ENCODE measurements at regions not wholly inside any gene's neighbourhood (a gene's known extent, or its start where the extent isn't known, plus 50 kb on each side); places are given as distances from the start of the nearest gene placed in this dataset.

DNA sequence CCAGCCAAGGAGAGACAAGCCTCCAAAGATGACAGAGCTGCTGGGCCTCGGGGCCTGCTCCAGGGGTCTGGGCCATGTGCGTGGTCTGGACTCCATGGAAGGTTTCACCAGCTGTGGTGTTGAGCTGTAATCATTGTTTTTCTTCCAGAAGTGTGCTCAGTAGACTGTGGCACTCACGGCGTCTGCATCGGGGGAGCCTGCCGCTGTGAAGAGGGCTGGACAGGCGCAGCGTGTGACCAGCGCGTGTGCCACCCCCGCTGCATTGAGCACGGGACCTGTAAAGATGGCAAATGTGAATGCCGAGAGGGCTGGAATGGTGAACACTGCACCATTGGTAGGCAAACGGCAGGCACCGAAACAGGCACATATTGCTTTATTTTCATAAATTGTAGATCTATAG lies 164.8 kb upstream of the WWC1 start:
- DNase-seq (ENCODE audit: low spot score): no peak
- no peak overlapping the region for H3K4me2 ChIP-seq
- no peaks in the 10 kb centered on the region for H3K36me3 ChIP-seq (replicated peaks; ENCODE audit: insufficient read depth, low read depth)
- no peak overlapping the region for H2AFZ ChIP-seq
- H3K9me2 ChIP-seq (replicated peaks; ENCODE audit: insufficient read depth): no peaks in the 10 kb centered on the region
- no peak for TF ChIP-seq EZH2 (IDR thresholded peaks at IDR 0.05; ENCODE audit: borderline replicate concordance)
- TF ChIP-seq, protein P1, sequence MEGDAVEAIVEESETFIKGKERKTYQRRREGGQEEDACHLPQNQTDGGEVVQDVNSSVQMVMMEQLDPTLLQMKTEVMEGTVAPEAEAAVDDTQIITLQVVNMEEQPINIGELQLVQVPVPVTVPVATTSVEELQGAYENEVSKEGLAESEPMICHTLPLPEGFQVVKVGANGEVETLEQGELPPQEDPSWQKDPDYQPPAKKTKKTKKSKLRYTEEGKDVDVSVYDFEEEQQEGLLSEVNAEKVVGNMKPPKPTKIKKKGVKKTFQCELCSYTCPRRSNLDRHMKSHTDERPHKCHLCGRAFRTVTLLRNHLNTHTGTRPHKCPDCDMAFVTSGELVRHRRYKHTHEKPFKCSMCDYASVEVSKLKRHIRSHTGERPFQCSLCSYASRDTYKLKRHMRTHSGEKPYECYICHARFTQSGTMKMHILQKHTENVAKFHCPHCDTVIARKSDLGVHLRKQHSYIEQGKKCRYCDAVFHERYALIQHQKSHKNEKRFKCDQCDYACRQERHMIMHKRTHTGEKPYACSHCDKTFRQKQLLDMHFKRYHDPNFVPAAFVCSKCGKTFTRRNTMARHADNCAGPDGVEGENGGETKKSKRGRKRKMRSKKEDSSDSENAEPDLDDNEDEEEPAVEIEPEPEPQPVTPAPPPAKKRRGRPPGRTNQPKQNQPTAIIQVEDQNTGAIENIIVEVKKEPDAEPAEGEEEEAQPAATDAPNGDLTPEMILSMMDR (IDR thresholded peaks at IDR 0.05; ENCODE audit: poor library complexity): no peak
- TF ChIP-seq EZH2phosphoT487 (IDR thresholded peaks at IDR 0.05; ENCODE audit: low read depth, severe bottlenecking, unreplicated experiment): no peak
- no peaks in the 10 kb centered on the region for H3K27me3 ChIP-seq
- H3K9me3 ChIP-seq (ENCODE audit: low read depth): no peaks in the 10 kb centered on the region
- no peak overlapping the region for H3K27ac ChIP-seq
- no peaks in the 10 kb centered on the region for H3K79me2 ChIP-seq
- no peak overlapping the region for H3K4me3 ChIP-seq
- no peaks in the 10 kb centered on the region for H4K20me1 ChIP-seq (ENCODE audit: insufficient read depth, poor library complexity, severe bottlenecking)
- H3K4me1 ChIP-seq (ENCODE audit: insufficient read depth): no peaks in the 10 kb centered on the region
- 98% methylated on average over 15 of the region's 15 CpGs for WGBS (ENCODE audit: low lambda C conversion rate, missing lambda C conversion rate)

DNA sequence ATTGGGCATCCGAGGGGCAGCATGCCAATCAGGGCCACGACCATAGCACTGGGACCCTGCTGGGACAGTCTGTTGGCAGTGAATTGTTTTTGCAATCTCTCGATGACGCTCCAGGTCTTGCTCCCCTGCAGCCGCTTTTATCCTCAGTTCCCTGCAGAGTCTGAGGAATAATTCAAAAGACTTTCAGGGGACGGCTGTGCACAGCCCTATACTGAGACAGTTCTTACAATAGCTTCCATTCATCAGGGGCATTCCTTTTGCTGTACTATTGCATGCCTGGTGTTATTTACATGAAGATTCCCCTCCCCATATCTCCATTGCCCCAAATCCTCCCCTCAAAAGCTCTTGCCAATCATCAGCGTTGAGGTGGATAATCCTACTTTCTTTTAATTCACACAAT lies 163.3 kb upstream of the WWC1 start:
- Histone ChIP-seq H4K20me1 (ENCODE audit: insufficient read depth, poor library complexity, severe bottlenecking) (no peaks in the 10 kb centered on the region), H3K9me3 (ENCODE audit: low read depth) (no peaks in the 10 kb centered on the region), H3K79me2 (no peaks in the 10 kb centered on the region), H3K27me3 (no peaks in the 10 kb centered on the region), H3K4me2 (no peak overlapping the region), H2AFZ (no peak overlapping the region), H3K36me3 (replicated peaks; ENCODE audit: insufficient read depth, low read depth) (no peaks in the 10 kb centered on the region), H3K4me3 (no peak overlapping the region), H3K27ac (no peak overlapping the region), H3K9me2 (replicated peaks; ENCODE audit: insufficient read depth) (no peaks in the 10 kb centered on the region), H3K4me1 (ENCODE audit: insufficient read depth) (no peaks in the 10 kb centered on the region)
- TF ChIP-seq EZH2 (IDR thresholded peaks at IDR 0.05; ENCODE audit: borderline replicate concordance) (no peak), EZH2phosphoT487 (IDR thresholded peaks at IDR 0.05; ENCODE audit: low read depth, severe bottlenecking, unreplicated experiment) (no peak)
- TF ChIP-seq, protein P1 (IDR thresholded peaks at IDR 0.05; ENCODE audit: poor library complexity): no peak
- 80% methylated on average over 7 of the region's 7 CpGs for WGBS (ENCODE audit: low lambda C conversion rate, missing lambda C conversion rate)
- DNase-seq (ENCODE audit: low spot score): no peak

DNA sequence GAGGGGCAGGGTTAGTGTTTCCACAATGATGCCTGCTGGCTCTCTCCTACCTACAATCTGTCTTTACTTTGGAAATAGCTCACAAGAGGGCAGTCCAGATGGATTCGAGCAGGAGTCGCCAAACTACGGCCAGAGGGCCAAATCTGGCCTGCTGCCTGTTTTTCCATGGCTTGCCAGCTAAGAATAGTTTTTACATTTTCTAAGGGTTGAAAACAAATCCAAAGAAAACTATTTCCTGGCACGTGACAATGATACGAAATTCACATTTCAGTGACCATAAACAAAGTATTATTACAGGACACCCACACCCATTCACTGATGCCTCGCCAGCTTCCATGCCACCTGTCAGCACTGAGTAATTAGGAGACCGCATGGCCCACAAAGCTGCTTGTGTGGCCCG lies 162.9 kb upstream of the WWC1 start:
- H3K4me2 ChIP-seq: no peak overlapping the region
- no peak overlapping the region for H3K4me3 ChIP-seq
- no peak for DNase-seq (ENCODE audit: low spot score)
- no peaks in the 10 kb centered on the region for H3K9me2 ChIP-seq (replicated peaks; ENCODE audit: insufficient read depth)
- WGBS (ENCODE audit: low lambda C conversion rate, missing lambda C conversion rate): 71% methylated on average over 8 of the region's 8 CpGs
- no peak overlapping the region for H2AFZ ChIP-seq
- no peaks in the 10 kb centered on the region for H3K9me3 ChIP-seq (ENCODE audit: low read depth)
- TF ChIP-seq EZH2 (IDR thresholded peaks at IDR 0.05; ENCODE audit: borderline replicate concordance) (no peak), EZH2phosphoT487 (IDR thresholded peaks at IDR 0.05; ENCODE audit: low read depth, severe bottlenecking, unreplicated experiment) (no peak)
- TF ChIP-seq, protein P1 (IDR thresholded peaks at IDR 0.05; ENCODE audit: poor library complexity): no peak
- H4K20me1 ChIP-seq (ENCODE audit: insufficient read depth, poor library complexity, severe bottlenecking): no peaks in the 10 kb centered on the region
- H3K27ac ChIP-seq: no peak overlapping the region
- H3K36me3 ChIP-seq (replicated peaks; ENCODE audit: insufficient read depth, low read depth): no peaks in the 10 kb centered on the region
- H3K27me3 ChIP-seq: no peaks in the 10 kb centered on the region
- no peaks in the 10 kb centered on the region for H3K79me2 ChIP-seq
- no peaks in the 10 kb centered on the region for H3K4me1 ChIP-seq (ENCODE audit: insufficient read depth)

DNA sequence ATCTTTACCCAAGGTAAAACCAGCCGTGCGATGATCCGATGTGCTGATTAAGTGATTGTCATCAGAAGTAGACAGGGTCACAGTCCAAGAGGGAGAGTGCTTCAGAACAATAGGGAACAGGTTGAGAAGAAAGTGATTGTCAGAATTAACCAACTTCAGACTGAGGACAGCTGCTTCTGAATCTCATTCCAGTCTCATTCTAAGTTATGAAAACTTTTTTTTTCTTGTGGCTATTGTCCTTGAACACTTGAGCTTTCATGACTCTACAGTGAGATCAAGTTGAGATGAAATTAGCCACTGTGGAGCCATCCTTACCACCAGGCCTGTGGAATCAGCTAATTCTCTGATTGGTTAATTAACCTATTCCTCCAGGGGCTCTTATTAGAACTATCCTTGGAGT lies 159.9 kb upstream of the WWC1 start:
- no peaks in the 10 kb centered on the region for H3K36me3 ChIP-seq (replicated peaks; ENCODE audit: insufficient read depth, low read depth)

More for the DNA sequence above, 159.9 kb upstream of the WWC1 start:
- DNase-seq (ENCODE audit: low spot score): no peak
- Histone ChIP-seq H3K27me3 (no peaks in the 10 kb centered on the region), H3K9me2 (replicated peaks; ENCODE audit: insufficient read depth) (no peaks in the 10 kb centered on the region), H3K9me3 (ENCODE audit: low read depth) (no peaks in the 10 kb centered on the region), H3K4me3 (no peak overlapping the region), H2AFZ (no peak overlapping the region), H3K4me1 (ENCODE audit: insufficient read depth) (peaks cover 6% of the 10 kb centered on the region), H3K4me2 (no peak overlapping the region), H4K20me1 (ENCODE audit: insufficient read depth, poor library complexity, severe bottlenecking) (no peaks in the 10 kb centered on the region), H3K79me2 (no peaks in the 10 kb centered on the region), H3K27ac (no peak overlapping the region)
- WGBS (ENCODE audit: low lambda C conversion rate, missing lambda C conversion rate): 81% methylated on average over 3 of the region's 3 CpGs
- TF ChIP-seq, protein P1 (IDR thresholded peaks at IDR 0.05; ENCODE audit: poor library complexity): no peak
- no peak for TF ChIP-seq EZH2phosphoT487 (IDR thresholded peaks at IDR 0.05; ENCODE audit: low read depth, severe bottlenecking, unreplicated experiment)
- TF ChIP-seq EZH2 (IDR thresholded peaks at IDR 0.05; ENCODE audit: borderline replicate concordance): no peak

All from hepatocyte (in vitro differentiated cells).